ENCODE measurements at regions not wholly inside any gene's neighbourhood (a gene's known extent, or its start where the extent isn't known, plus 50 kb on each side); places are given as distances from the start of the nearest gene placed in this dataset.

DNA sequence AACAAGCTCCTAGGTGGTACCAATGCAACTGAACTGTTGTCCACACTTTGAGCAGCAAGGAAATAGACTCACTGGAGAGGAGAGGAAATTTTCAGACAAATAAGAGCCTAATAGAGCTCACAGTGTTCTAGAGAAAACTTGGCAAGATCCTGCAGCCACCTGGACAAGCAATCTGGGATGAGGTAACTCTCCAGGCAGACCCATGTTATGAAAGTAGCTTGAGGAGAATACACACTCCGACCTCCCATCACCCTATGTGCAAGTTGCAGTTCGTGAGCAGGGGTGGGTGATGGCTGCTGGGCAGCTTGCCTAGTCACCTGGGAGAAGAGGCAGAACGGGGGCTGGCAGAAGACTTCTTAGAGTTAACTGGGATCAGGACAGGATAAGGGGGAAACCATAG, 102.2 kb downstream of the KLF4 start:
- TF ChIP-seq, protein P1, sequence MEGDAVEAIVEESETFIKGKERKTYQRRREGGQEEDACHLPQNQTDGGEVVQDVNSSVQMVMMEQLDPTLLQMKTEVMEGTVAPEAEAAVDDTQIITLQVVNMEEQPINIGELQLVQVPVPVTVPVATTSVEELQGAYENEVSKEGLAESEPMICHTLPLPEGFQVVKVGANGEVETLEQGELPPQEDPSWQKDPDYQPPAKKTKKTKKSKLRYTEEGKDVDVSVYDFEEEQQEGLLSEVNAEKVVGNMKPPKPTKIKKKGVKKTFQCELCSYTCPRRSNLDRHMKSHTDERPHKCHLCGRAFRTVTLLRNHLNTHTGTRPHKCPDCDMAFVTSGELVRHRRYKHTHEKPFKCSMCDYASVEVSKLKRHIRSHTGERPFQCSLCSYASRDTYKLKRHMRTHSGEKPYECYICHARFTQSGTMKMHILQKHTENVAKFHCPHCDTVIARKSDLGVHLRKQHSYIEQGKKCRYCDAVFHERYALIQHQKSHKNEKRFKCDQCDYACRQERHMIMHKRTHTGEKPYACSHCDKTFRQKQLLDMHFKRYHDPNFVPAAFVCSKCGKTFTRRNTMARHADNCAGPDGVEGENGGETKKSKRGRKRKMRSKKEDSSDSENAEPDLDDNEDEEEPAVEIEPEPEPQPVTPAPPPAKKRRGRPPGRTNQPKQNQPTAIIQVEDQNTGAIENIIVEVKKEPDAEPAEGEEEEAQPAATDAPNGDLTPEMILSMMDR (conservative IDR thresholded peaks at IDR 0.05), result no peak
- no peak for TF ChIP-seq ZFX (IDR thresholded peaks at IDR 0.05)

Measured in C4-2B (cell line).